HepG2 (cell line): ENCODE measurements at regions not wholly inside any gene's neighbourhood (a gene's known extent, or its start where the extent isn't known, plus 50 kb on each side); places are given as distances from the start of the nearest gene placed in this dataset.

Source experiments
- ATAC-seq: fragments of 200-7000 bp; cut with Tn5 transposase; 3 replicates; pipeline ENCODE4 v1.9.1; 2020; ENCODE audit warnings: mild to moderate bottlenecking, moderate library complexity
- BruUV-seq: library from RNA; stranded (reverse); fragments of 400-500 nt; replicated peaks from 2 replicates; lab custom pipeline; 2021; lab: Mats Ljungman, UMichigan
- CTCF ChIA-PET: fragments of 300-600 bp; formaldehyde crosslinking; extraction: SDS; loops from one replicate; lab custom pipeline; 2021; ENCODE audit warnings: low total read pairs, inconsistent platforms, low intra/inter-chr PET ratio; lab: Yijun Ruan, JAX
- POLR2A ChIA-PET: fragments of 350-600 bp; sonication (Branson Sonifier 250); formaldehyde crosslinking; loops from one replicate; lab custom pipeline; 2020; ENCODE audit warnings: antibody characterized with exemption, inconsistent platforms; lab: Yijun Ruan, JAX
- DNase-seq: peaks from one replicate; pipeline ENCODE4 v3.0.0-alpha.2; 2015; ENCODE audit warnings: low spot score
- FAIRE-seq: peaks from 3 replicates; lab custom pipeline; 2011; peaks lifted over from hg19 to GRCh38; lab: Jason Lieb, UNC
- H2AFZ ChIP-seq: one replicate; pipeline ENCODE4 v1.6.1; 2011; ENCODE audit warnings: low read length, inconsistent platforms
- H3K27ac ChIP-seq: fragments of 300-600 bp; 3 replicates; pipeline ENCODE4 v1.8.0; 2011; ENCODE audit warnings: mixed run types, mild to moderate bottlenecking, mixed read lengths, low read length, inconsistent platforms; ENCODE audit not compliant: insufficient read depth; ENCODE audit errors: extremely low read length
- H3K27me3 ChIP-seq, 2 experiments: fragments of 200-600 bp in 1 of 2; 2 replicates in 1 of 2; 3 replicates in 1 of 2; pipeline versions ENCODE4 v1.6.0 to v1.8.0; 2011; ENCODE audit warnings: low read length in 2 of 2, mild to moderate bottlenecking in 2 of 2, moderate library complexity in 2 of 2, inconsistent platforms in 1 of 2; ENCODE audit not compliant: insufficient read depth in 2 of 2, control insufficient read depth in 1 of 2
- H3K36me3 ChIP-seq, 2 experiments: fragments of 200-600 bp in 1 of 2; replicated peaks in 1 of 2; 2 replicates in 1 of 2; 3 replicates in 1 of 2; pipeline versions ENCODE4 v1.5.1 to v1.8.0; 2011; ENCODE audit warnings: low read length in 2 of 2, inconsistent platforms in 1 of 2; ENCODE audit not compliant: insufficient read depth in 2 of 2, control insufficient read depth in 1 of 2
- H3K4me1 ChIP-seq: 2 replicates; pipeline ENCODE4 v1.5.1; 2012; ENCODE audit warnings: low read length, inconsistent platforms; ENCODE audit not compliant: insufficient read depth
- H3K4me2 ChIP-seq: 2 replicates; pipeline ENCODE4 v1.6.0; 2011; ENCODE audit warnings: low read depth, low read length, inconsistent platforms
- H3K4me3 ChIP-seq, 3 experiments: fragments of 200-600 bp in 1 of 3; sonication (generic), shearing (Covaris generic) in 1 of 3; replicated peaks in 1 of 3; 2 replicates each; pipeline ENCODE4 v1.5.1; 2011 to 2016; ENCODE audit warnings: low read length in 3 of 3, inconsistent platforms in 2 of 3, low read depth in 2 of 3, mild to moderate bottlenecking in 2 of 3, control low read depth in 1 of 3, mixed read lengths in 1 of 3; ENCODE audit not compliant: insufficient read depth in 1 of 3
- H3K79me2 ChIP-seq: one replicate; pipeline ENCODE4 v1.6.1; 2011; ENCODE audit warnings: low read length, inconsistent platforms; ENCODE audit not compliant: insufficient read depth
- H3K9ac ChIP-seq: 2 replicates; pipeline ENCODE4 v1.6.0; 2011; ENCODE audit warnings: mild to moderate bottlenecking, low read depth, low read length, inconsistent platforms; ENCODE audit not compliant: insufficient read depth
- H3K9me3 ChIP-seq: 2 replicates; pipeline ENCODE4 v1.5.1; 2012; ENCODE audit warnings: mild to moderate bottlenecking, low read length
- H4K20me1 ChIP-seq: 2 replicates; pipeline ENCODE4 v1.6.0; 2011; ENCODE audit warnings: inconsistent platforms, mild to moderate bottlenecking, low read length, moderate library complexity; ENCODE audit not compliant: insufficient read depth
- DMAP1 ChIP-seq: IDR thresholded peaks from 2 replicates; pipeline ENCODE4 v1.6.1; 2016
- MAFK ChIP-seq, 2 experiments: IDR thresholded peaks in 1 of 2; conservative IDR thresholded peaks in 1 of 2; 2 replicates each; pipeline ENCODE4 v1.6.1; 2011; ENCODE audit warnings: improper control_type of control experiment in 2 of 2, low read length in 2 of 2
- SIX4 ChIP-seq: sonication (generic); formaldehyde crosslinking; IDR thresholded peaks from 2 replicates; pipeline ENCODE4 v1.4.0; 2020; ENCODE audit warnings: missing genetic modification reagents
- SRF ChIP-seq: IDR thresholded peaks from 2 replicates; pipeline ENCODE4 v1.6.1; 2011; ENCODE audit warnings: mild to moderate bottlenecking, low read depth, low read length, moderate library complexity
- ZBTB38 ChIP-seq: sonication (generic); formaldehyde crosslinking; IDR thresholded peaks from 2 replicates; pipeline ENCODE4 v1.5.1; 2020; ENCODE audit warnings: mild to moderate bottlenecking, missing genetic modification reagents
- ZNF552 ChIP-seq: sonication (generic); formaldehyde crosslinking; IDR thresholded peaks from 2 replicates; pipeline ENCODE4 v1.9.0; 2022; ENCODE audit warnings: missing genetic modification reagents, mild to moderate bottlenecking, borderline replicate concordance
- WGBS: methylation state at CpG from one replicate; pipeline ENCODE4 v1.1.6; 2017; ENCODE audit warnings: low lambda C conversion rate; 5-methylcytosine and 5-hydroxymethylcytosine counted together
- in situ Hi-C: cut with HindIII; loops from 2 replicates; pipeline ENCODE4 v1.10.0; 2017; ENCODE audit warnings: low pct_unique_long_range_greater_than_20kb; ENCODE audit not compliant: extremely low pct_ligation_motif_present
- intact Hi-C: fragments of 100-400 bp; cut with micrococcal nuclease; formaldehyde crosslinking; loops from one replicate; pipeline ENCODE4 v1.10.0; 2022; ENCODE audit not compliant: unreplicated experiment
- TF ChIP-seq, protein P1 (sequence below): sonication (generic); formaldehyde crosslinking; IDR thresholded peaks from 2 replicates; pipeline ENCODE4 v1.5.0; 2020; ENCODE audit warnings: missing genetic modification reagents, mild to moderate bottlenecking, borderline replicate concordance
- TF ChIP-seq, protein P2 (sequence below): sonication (generic); formaldehyde crosslinking; conservative IDR thresholded peaks from 2 replicates; pipeline ENCODE4 v1.8.0; 2022; ENCODE audit warnings: missing genetic modification reagents
- TF ChIP-seq, protein P3 (sequence below): sonication (generic); formaldehyde crosslinking; IDR thresholded peaks from 2 replicates; pipeline ENCODE4 v1.4.0; 2020; ENCODE audit warnings: missing genetic modification reagents, borderline replicate concordance

- TF ChIP-seq MAFK (conservative IDR thresholded peaks at IDR 0.05 in 1 of 2, IDR thresholded peaks at IDR 0.05 in 1 of 2; ENCODE audit: low read length in 2 of 2): no peak
- TF ChIP-seq, protein P1, sequence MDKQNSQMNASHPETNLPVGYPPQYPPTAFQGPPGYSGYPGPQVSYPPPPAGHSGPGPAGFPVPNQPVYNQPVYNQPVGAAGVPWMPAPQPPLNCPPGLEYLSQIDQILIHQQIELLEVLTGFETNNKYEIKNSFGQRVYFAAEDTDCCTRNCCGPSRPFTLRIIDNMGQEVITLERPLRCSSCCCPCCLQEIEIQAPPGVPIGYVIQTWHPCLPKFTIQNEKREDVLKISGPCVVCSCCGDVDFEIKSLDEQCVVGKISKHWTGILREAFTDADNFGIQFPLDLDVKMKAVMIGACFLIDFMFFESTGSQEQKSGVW (CRISPR knock-in tag): no peak
- TF ChIP-seq DMAP1 (CRISPR knock-in tag): no peak
- TF ChIP-seq ZBTB38 (CRISPR knock-in tag): no peak
- TF ChIP-seq, all 625 proteins: peak for 0
These were observed 413.1 kb upstream of the ARGLU1 start (continued) for GRCh38 chr13:106981051-106981450.

- CTCF ChIA-PET: no interaction called here
- 6% methylated on average over 1 of the region's 1 CpG for WGBS
- H3K9ac ChIP-seq: no peak overlapping the region
- no peak overlapping the region for H3K4me3 ChIP-seq
- H3K79me2 ChIP-seq: no peaks in the 10 kb centered on the region
- intact Hi-C loops: no loop called here
- no peak overlapping the region for H2AFZ ChIP-seq
- H3K4me2 ChIP-seq: no peak overlapping the region
- in situ Hi-C loops: no loop called here
- no peak for TF ChIP-seq SRF
- TF ChIP-seq, protein P2, sequence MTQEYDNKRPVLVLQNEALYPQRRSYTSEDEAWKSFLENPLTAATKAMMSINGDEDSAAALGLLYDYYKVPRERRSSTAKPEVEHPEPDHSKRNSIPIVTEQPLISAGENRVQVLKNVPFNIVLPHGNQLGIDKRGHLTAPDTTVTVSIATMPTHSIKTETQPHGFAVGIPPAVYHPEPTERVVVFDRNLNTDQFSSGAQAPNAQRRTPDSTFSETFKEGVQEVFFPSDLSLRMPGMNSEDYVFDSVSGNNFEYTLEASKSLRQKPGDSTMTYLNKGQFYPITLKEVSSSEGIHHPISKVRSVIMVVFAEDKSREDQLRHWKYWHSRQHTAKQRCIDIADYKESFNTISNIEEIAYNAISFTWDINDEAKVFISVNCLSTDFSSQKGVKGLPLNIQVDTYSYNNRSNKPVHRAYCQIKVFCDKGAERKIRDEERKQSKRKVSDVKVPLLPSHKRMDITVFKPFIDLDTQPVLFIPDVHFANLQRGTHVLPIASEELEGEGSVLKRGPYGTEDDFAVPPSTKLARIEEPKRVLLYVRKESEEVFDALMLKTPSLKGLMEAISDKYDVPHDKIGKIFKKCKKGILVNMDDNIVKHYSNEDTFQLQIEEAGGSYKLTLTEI (CRISPR knock-in tag): no peak
- TF ChIP-seq SIX4: no peak
- TF ChIP-seq ZNF552 (CRISPR knock-in tag): no peak
- TF ChIP-seq, protein P3, sequence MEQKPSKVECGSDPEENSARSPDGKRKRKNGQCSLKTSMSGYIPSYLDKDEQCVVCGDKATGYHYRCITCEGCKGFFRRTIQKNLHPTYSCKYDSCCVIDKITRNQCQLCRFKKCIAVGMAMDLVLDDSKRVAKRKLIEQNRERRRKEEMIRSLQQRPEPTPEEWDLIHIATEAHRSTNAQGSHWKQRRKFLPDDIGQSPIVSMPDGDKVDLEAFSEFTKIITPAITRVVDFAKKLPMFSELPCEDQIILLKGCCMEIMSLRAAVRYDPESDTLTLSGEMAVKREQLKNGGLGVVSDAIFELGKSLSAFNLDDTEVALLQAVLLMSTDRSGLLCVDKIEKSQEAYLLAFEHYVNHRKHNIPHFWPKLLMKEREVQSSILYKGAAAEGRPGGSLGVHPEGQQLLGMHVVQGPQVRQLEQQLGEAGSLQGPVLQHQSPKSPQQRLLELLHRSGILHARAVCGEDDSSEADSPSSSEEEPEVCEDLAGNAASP: no peak
- no peaks in the 10 kb centered on the region for H4K20me1 ChIP-seq
- H3K27me3 ChIP-seq: no peaks in the 10 kb centered on the region
- H3K9me3 ChIP-seq: 0 out of 2 replicates have a peak, but pooled peaks cover 8% of the 10 kb centered on the region
- no peak for FAIRE-seq
- no peak overlapping the region for H3K27ac ChIP-seq
- no peak for DNase-seq
- no peak for ATAC-seq
- H3K36me3 ChIP-seq: no peaks in the 10 kb centered on the region
- no peaks in the 10 kb centered on the region for H3K4me1 ChIP-seq
- no TSS peak for BruUV-seq
- POLR2A ChIA-PET: no interaction called here
These were observed 399.5 kb upstream of the ARGLU1 start for GRCh38 chr13:106967391-106967790.
